PC-9 (cell line): ENCODE measurements at regions not wholly inside any gene's neighbourhood (a gene's known extent, or its start where the extent isn't known, plus 50 kb on each side); places are given as distances from the start of the nearest gene placed in this dataset.

Experiments used
- BruUV-seq: library from RNA; stranded (reverse); fragments of 400-500 nt; replicated peaks from 2 replicates; lab custom pipeline; 2021; lab: Mats Ljungman, UMichigan
- CTCF ChIA-PET: fragments of 300-600 bp; sonication (Branson Sonifier 250); formaldehyde crosslinking; loops from one replicate; lab custom pipeline; 2022; ENCODE audit warnings: antibody characterized with exemption; lab: Charles Lee
- POLR2A ChIA-PET: fragments of 300-600 bp; sonication (Branson Sonifier 250); formaldehyde crosslinking; loops from one replicate; lab custom pipeline; 2022; ENCODE audit warnings: antibody characterized with exemption; ENCODE audit not compliant: unreplicated experiment; lab: Charles Lee
- DNase-seq, 2 experiments: peaks; one replicate each; pipeline versions ENCODE4 v3.0.0 to v3.0.0-alpha.2; 2015 to 2022; ENCODE audit warnings: mixed read lengths in 1 of 2
- H2AFZ ChIP-seq: fragments of 200-600 bp; sonication (generic); 2 replicates; pipeline ENCODE4 v1.8.1; 2017; ENCODE audit warnings: antibody characterized with exemption
- H3F3A ChIP-seq: fragments of 200-600 bp; sonication (generic); 2 replicates; pipeline ENCODE4 v1.8.1; 2017; ENCODE audit warnings: antibody characterized with exemption, mild to moderate bottlenecking, low read depth; ENCODE audit not compliant: insufficient read depth
- H3K27ac ChIP-seq: fragments of 200-600 bp; sonication (generic); 2 replicates; pipeline ENCODE4 v1.6.1; 2016; ENCODE audit warnings: mixed run types
- H3K27me3 ChIP-seq: fragments of 200-600 bp; sonication (generic); 2 replicates; pipeline ENCODE4 v1.6.1; 2016; ENCODE audit warnings: low read depth, mixed run types; ENCODE audit not compliant: insufficient read depth
- H3K36me3 ChIP-seq: fragments of 200-600 bp; sonication (generic); 2 replicates; pipeline ENCODE4 v1.6.1; 2016; ENCODE audit warnings: low read depth, mixed run types
- H3K4me1 ChIP-seq: fragments of 200-600 bp; sonication (generic); replicated peaks from 2 replicates; pipeline ENCODE4 v1.6.1; 2016; ENCODE audit warnings: mixed run types; ENCODE audit not compliant: insufficient read depth
- H3K4me2 ChIP-seq: fragments of 200-600 bp; sonication (generic); 2 replicates; pipeline ENCODE4 v1.6.1; 2017; ENCODE audit warnings: mixed run types
- H3K4me3 ChIP-seq: fragments of 200-600 bp; sonication (generic); 2 replicates; pipeline ENCODE4 v1.6.1; 2016; ENCODE audit warnings: mixed run types
- H3K79me2 ChIP-seq: fragments of 200-600 bp; sonication (generic); 2 replicates; pipeline ENCODE4 v1.6.1; 2017; ENCODE audit warnings: low read depth, mixed run types
- H3K9me2 ChIP-seq: fragments of 200-600 bp; sonication (generic); 2 replicates; pipeline ENCODE4 v1.8.1; 2017; ENCODE audit warnings: mild to moderate bottlenecking; ENCODE audit not compliant: insufficient read depth
- H3K9me3 ChIP-seq: fragments of 200-600 bp; sonication (generic); 2 replicates; pipeline ENCODE4 v1.8.1; 2016; ENCODE audit warnings: low read depth; ENCODE audit not compliant: insufficient read depth
- H4K20me1 ChIP-seq: fragments of 200-600 bp; sonication (generic); 2 replicates; pipeline ENCODE4 v1.8.1; 2017; ENCODE audit not compliant: insufficient read depth
- EZH2 ChIP-seq: fragments of 200-600 bp; sonication (generic); IDR thresholded peaks from 2 replicates; pipeline ENCODE4 v1.8.0; 2017; ENCODE audit warnings: antibody characterized with exemption, low read depth
- intact Hi-C: fragments of 100-400 bp; cut with micrococcal nuclease; formaldehyde crosslinking; loops from one replicate; pipeline ENCODE4 v1.10.0; 2022; ENCODE audit not compliant: unreplicated experiment
- TF ChIP-seq, protein P1 (sequence below): fragments of 200-600 bp; sonication (generic); conservative IDR thresholded peaks from 2 replicates; pipeline ENCODE4 v1.6.1; 2017; ENCODE audit warnings: mixed run types, antibody characterized with exemption, mild to moderate bottlenecking, moderate library complexity

DNA sequence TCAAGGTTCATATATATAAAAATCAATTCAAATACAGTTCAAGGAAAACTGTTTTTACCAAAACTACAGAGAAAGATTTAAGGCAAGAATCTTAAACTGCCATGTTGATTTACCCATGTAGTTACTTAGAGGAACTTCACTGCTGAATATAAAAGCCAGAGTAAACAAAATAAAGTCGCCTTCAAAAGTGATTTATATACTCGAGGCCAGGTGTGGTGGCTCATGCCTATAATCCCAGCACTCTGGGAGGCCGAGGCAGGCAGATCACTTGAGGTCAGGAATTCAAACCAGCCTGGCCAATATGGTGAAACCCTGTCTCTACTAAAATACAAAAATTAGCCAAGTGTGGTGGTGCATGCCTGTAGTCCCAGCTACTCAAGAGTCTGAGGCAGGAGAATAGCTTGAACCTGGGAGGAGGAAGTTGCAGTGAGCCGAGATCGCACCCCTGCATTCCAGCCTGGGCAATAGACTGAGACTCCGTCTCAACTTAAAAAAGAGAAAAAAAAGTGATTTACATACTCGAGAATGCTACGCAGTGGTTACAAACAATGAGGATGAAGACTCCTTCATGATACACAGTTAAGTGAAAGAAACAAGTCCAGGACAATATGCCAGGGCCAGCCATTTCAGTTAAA lies 54.1 kb upstream of the CNEP1R1 start:
- H3K4me3 ChIP-seq, result no peak overlapping the region
- H3K27me3 ChIP-seq, result peaks cover 100% of the 10 kb centered on the region
- no peak overlapping the region for H2AFZ ChIP-seq
- ChIA-PET POLR2A (no interaction called here), CTCF (no interaction called here)
- no peak overlapping the region for H3K4me2 ChIP-seq
- H3K79me2 ChIP-seq, result no peaks in the 10 kb centered on the region
- no TSS peak for BruUV-seq
- no peaks in the 10 kb centered on the region for H3F3A ChIP-seq
- H3K9me3 ChIP-seq, result no peaks in the 10 kb centered on the region
- TF ChIP-seq EZH2, result no peak
- TF ChIP-seq, protein P1, sequence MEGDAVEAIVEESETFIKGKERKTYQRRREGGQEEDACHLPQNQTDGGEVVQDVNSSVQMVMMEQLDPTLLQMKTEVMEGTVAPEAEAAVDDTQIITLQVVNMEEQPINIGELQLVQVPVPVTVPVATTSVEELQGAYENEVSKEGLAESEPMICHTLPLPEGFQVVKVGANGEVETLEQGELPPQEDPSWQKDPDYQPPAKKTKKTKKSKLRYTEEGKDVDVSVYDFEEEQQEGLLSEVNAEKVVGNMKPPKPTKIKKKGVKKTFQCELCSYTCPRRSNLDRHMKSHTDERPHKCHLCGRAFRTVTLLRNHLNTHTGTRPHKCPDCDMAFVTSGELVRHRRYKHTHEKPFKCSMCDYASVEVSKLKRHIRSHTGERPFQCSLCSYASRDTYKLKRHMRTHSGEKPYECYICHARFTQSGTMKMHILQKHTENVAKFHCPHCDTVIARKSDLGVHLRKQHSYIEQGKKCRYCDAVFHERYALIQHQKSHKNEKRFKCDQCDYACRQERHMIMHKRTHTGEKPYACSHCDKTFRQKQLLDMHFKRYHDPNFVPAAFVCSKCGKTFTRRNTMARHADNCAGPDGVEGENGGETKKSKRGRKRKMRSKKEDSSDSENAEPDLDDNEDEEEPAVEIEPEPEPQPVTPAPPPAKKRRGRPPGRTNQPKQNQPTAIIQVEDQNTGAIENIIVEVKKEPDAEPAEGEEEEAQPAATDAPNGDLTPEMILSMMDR, result no peak
- H3K9me2 ChIP-seq, result no peaks in the 10 kb centered on the region
- no peaks in the 10 kb centered on the region for H3K4me1 ChIP-seq
- no peak for DNase-seq
- no peak overlapping the region for H3K27ac ChIP-seq
- intact Hi-C loops, result no loop called here
- no peaks in the 10 kb centered on the region for H4K20me1 ChIP-seq
- no peaks in the 10 kb centered on the region for H3K36me3 ChIP-seq

DNA sequence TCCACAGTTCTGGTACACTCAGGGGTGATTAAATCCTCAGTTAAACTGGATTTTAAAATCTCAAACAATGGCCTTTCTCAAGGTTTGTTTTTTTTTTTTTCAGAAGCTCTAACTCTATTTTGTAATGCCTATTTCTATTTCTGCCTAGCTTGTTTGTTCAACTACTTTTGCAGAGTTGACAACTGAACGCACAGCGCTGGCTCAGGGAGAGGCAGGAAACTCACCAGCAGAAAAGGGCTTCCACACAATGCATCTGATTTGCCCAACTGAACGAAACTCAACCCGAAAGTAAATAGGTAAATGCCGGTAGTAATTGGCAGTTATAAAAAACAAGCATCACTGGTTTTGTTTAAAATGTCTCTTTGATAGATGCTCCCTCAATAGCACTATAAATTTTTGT lies 52.7 kb upstream of the CNEP1R1 start:
- Histone ChIP-seq H3K27me3 (peaks cover 92% of the 10 kb centered on the region), H3K79me2 (no peaks in the 10 kb centered on the region), H3K4me3 (no peak overlapping the region), H3K27ac (no peak overlapping the region), H3K9me3 (no peaks in the 10 kb centered on the region), H4K20me1 (no peaks in the 10 kb centered on the region), H3F3A (no peaks in the 10 kb centered on the region), H3K4me1 (no peaks in the 10 kb centered on the region), H3K9me2 (no peaks in the 10 kb centered on the region), H3K4me2 (no peak overlapping the region), H2AFZ (no peak overlapping the region), H3K36me3 (no peaks in the 10 kb centered on the region)
- no peak for TF ChIP-seq EZH2
- TF ChIP-seq, protein P1, result no peak
- BruUV-seq, result no TSS peak
- no peak for DNase-seq
- intact Hi-C loops, result no loop called here
- POLR2A ChIA-PET, result interaction anchor here (0.6 kb wide), 1 partner anchor 156 kb away, joined by 5 read pairs; no protein-coding TSS in a partner anchor
- CTCF ChIA-PET, result no interaction called here

DNA sequence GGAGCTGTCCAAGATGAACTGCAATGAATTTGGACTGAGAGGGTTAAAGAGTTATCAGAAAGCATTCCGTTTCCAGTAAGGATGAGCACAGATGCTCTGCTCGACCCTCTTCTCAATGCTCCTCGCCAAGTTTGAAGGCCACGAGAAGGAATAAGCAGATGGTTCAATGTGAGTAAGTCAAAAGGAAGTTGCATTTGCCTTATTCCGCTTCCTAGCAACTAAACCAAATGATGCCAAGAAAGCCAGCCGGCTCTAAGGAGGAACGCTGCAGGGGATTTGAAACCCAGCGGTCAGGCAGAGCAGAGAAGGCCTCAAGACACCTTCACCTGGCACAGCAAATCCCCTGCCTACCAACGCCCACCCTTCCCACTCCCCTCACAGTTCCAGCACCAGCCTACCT lies 52.1 kb upstream of the CNEP1R1 start:
- no peak overlapping the region for H3K4me2 ChIP-seq
- no peaks in the 10 kb centered on the region for H3K79me2 ChIP-seq
- no peak overlapping the region for H3K27ac ChIP-seq
- H3K9me3 ChIP-seq, result no peaks in the 10 kb centered on the region
- BruUV-seq, result no TSS peak
- intact Hi-C loops, result no loop called here
- H3K27me3 ChIP-seq, result peaks cover 92% of the 10 kb centered on the region
- no peaks in the 10 kb centered on the region for H4K20me1 ChIP-seq
- H3K4me1 ChIP-seq, result no peaks in the 10 kb centered on the region
- no peaks in the 10 kb centered on the region for H3F3A ChIP-seq
- no peak overlapping the region for H3K4me3 ChIP-seq
- POLR2A ChIA-PET, result no interaction called here
- no peaks in the 10 kb centered on the region for H3K9me2 ChIP-seq
- no peaks in the 10 kb centered on the region for H3K36me3 ChIP-seq
- DNase-seq, result no peak
- no peak for TF ChIP-seq EZH2
- H2AFZ ChIP-seq, result no peak overlapping the region
- CTCF ChIA-PET, result no interaction called here
